SK-N-SH treated with all-trans-retinoic acid at 6 μM for 48 hours (cell line): ENCODE measurements at regions not wholly inside any gene's neighbourhood (a gene's known extent, or its start where the extent isn't known, plus 50 kb on each side); places are given as distances from the start of the nearest gene placed in this dataset.

Experiments
- ATAC-seq: fragments of 200-7000 bp; cut with Tn5 transposase; 3 replicates; pipeline ENCODE4 v1.9.1; 2020; ENCODE audit warnings: mild to moderate bottlenecking, moderate library complexity
- ARNTL ChIP-seq: fragments of 450-650 bp; formaldehyde crosslinking; IDR thresholded peaks from 2 replicates; pipeline ENCODE4 v1.5.0; 2020; ENCODE audit warnings: low read depth, mild to moderate bottlenecking, moderate library complexity, borderline replicate concordance
- BACH2 ChIP-seq: fragments of 250-450 bp; sonication (Bioruptor Pico); IDR thresholded peaks from 2 replicates; pipeline ENCODE4 v1.9.0; 2021; ENCODE audit warnings: mild to moderate bottlenecking, borderline replicate concordance
- CSRNP3 ChIP-seq: fragments of 250-450 bp; sonication (Bioruptor Pico); IDR thresholded peaks from 2 replicates; pipeline ENCODE4 v1.5.1; 2021; ENCODE audit warnings: mild to moderate bottlenecking, moderate library complexity
- ESRRG ChIP-seq: fragments of 250-450 bp; sonication (Bioruptor Pico); IDR thresholded peaks from 2 replicates; pipeline ENCODE4 v1.6.1; 2021; ENCODE audit warnings: mild to moderate bottlenecking
- GLIS3 ChIP-seq: fragments of 250-450 bp; sonication (Bioruptor Pico); IDR thresholded peaks from 2 replicates; pipeline ENCODE4 v1.5.0; 2020; ENCODE audit warnings: mild to moderate bottlenecking, moderate library complexity
- ISL1 ChIP-seq: fragments of 250-450 bp; sonication (Bioruptor Pico); IDR thresholded peaks from 2 replicates; pipeline ENCODE4 v2.1.2; 2022; ENCODE audit warnings: mild to moderate bottlenecking, moderate library complexity
- PATZ1 ChIP-seq: fragments of 250-450 bp; sonication (Bioruptor Pico); IDR thresholded peaks from 2 replicates; pipeline ENCODE4 v1.8.0; 2020; ENCODE audit warnings: mild to moderate bottlenecking, moderate library complexity, borderline replicate concordance
- PPARA ChIP-seq: fragments of 250-450 bp; sonication (Bioruptor Pico); IDR thresholded peaks from 2 replicates; pipeline ENCODE4 v1.5.0; 2020; ENCODE audit warnings: mild to moderate bottlenecking, borderline replicate concordance
- RARB ChIP-seq: fragments of 250-450 bp; sonication (Bioruptor Pico); IDR thresholded peaks from 2 replicates; pipeline ENCODE4 v1.8.0; 2021; ENCODE audit warnings: mild to moderate bottlenecking, moderate library complexity
- SNAI2 ChIP-seq: fragments of 250-450 bp; sonication (Bioruptor Pico); IDR thresholded peaks from 2 replicates; pipeline ENCODE4 v1.5.0; 2020; ENCODE audit warnings: mild to moderate bottlenecking, moderate library complexity
- TCF4 ChIP-seq: fragments of 250-450 bp; sonication (Bioruptor Pico); IDR thresholded peaks from 2 replicates; pipeline ENCODE4 v1.8.0; 2021; ENCODE audit warnings: mild to moderate bottlenecking, moderate library complexity, borderline replicate concordance
- ZC3H10 ChIP-seq: fragments of 250-450 bp; sonication (Bioruptor Pico); IDR thresholded peaks from 2 replicates; pipeline ENCODE4 v1.5.1; 2021; ENCODE audit warnings: mild to moderate bottlenecking, moderate library complexity
- ZFP3 ChIP-seq: fragments of 250-450 bp; sonication (Bioruptor Pico); IDR thresholded peaks from 2 replicates; pipeline ENCODE4 v1.5.0; 2020; ENCODE audit warnings: mild to moderate bottlenecking, moderate library complexity
- ZFP30 ChIP-seq: fragments of 450-650 bp; formaldehyde crosslinking; IDR thresholded peaks from 2 replicates; pipeline ENCODE4 v1.5.0; 2022; ENCODE audit warnings: mild to moderate bottlenecking, moderate library complexity
- ZNF565 ChIP-seq: fragments of 450-650 bp; formaldehyde crosslinking; conservative IDR thresholded peaks from 2 replicates; pipeline ENCODE4 v1.5.0; 2020; ENCODE audit warnings: low read depth, mild to moderate bottlenecking, moderate library complexity
- ZNF70 ChIP-seq: fragments of 450-650 bp; formaldehyde crosslinking; IDR thresholded peaks from 2 replicates; pipeline ENCODE4 v1.5.0; 2020; ENCODE audit warnings: mild to moderate bottlenecking, moderate library complexity
- ZNF8 ChIP-seq: fragments of 450-650 bp; formaldehyde crosslinking; IDR thresholded peaks from 2 replicates; pipeline ENCODE4 v1.5.0; 2020; ENCODE audit warnings: mild to moderate bottlenecking, moderate library complexity
- TF ChIP-seq, protein P1 (sequence below): fragments of 250-450 bp; sonication (Bioruptor Pico); IDR thresholded peaks from 2 replicates; pipeline ENCODE4 v1.5.0; 2020; ENCODE audit warnings: mild to moderate bottlenecking, moderate library complexity
- TF ChIP-seq, protein P2 (sequence below): fragments of 250-450 bp; sonication (Bioruptor Pico); IDR thresholded peaks from 2 replicates; pipeline ENCODE4 v1.8.0; 2021; ENCODE audit warnings: low read depth, mild to moderate bottlenecking, moderate library complexity, borderline replicate concordance

DNA sequence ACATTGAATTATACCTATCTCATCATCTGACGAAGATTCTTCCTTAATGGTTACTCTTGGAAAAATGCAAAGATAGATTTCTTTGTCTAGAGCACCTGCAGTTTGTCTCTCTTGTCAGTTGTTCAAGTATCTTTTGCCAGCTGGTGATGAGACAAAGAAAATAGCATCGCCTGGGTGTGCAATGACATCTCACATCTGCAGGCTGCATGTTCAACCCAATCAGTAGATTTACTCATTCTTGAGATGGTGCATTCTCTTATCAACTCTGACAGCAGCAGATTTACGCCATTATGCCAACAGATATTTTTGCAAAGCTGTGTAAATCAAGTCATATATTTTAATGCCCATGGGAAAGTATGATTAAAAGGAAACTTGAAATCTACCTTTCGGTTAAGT is 164.6 kb upstream of the PDGFD start:
- ATAC-seq = peak; percentile 38; the same call in 1 of the 3 replicates
- TF ChIP-seq ARNTL (CRISPR knock-in tag) (no peak), ZNF8 (CRISPR knock-in tag) (no peak), ZNF565 (CRISPR knock-in tag) (no peak), ESRRG (no peak)
- TF ChIP-seq, protein P1, sequence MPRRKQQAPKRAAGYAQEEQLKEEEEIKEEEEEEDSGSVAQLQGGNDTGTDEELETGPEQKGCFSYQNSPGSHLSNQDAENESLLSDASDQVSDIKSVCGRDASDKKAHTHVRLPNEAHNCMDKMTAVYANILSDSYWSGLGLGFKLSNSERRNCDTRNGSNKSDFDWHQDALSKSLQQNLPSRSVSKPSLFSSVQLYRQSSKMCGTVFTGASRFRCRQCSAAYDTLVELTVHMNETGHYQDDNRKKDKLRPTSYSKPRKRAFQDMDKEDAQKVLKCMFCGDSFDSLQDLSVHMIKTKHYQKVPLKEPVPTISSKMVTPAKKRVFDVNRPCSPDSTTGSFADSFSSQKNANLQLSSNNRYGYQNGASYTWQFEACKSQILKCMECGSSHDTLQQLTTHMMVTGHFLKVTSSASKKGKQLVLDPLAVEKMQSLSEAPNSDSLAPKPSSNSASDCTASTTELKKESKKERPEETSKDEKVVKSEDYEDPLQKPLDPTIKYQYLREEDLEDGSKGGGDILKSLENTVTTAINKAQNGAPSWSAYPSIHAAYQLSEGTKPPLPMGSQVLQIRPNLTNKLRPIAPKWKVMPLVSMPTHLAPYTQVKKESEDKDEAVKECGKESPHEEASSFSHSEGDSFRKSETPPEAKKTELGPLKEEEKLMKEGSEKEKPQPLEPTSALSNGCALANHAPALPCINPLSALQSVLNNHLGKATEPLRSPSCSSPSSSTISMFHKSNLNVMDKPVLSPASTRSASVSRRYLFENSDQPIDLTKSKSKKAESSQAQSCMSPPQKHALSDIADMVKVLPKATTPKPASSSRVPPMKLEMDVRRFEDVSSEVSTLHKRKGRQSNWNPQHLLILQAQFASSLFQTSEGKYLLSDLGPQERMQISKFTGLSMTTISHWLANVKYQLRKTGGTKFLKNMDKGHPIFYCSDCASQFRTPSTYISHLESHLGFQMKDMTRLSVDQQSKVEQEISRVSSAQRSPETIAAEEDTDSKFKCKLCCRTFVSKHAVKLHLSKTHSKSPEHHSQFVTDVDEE = no peak

DNA sequence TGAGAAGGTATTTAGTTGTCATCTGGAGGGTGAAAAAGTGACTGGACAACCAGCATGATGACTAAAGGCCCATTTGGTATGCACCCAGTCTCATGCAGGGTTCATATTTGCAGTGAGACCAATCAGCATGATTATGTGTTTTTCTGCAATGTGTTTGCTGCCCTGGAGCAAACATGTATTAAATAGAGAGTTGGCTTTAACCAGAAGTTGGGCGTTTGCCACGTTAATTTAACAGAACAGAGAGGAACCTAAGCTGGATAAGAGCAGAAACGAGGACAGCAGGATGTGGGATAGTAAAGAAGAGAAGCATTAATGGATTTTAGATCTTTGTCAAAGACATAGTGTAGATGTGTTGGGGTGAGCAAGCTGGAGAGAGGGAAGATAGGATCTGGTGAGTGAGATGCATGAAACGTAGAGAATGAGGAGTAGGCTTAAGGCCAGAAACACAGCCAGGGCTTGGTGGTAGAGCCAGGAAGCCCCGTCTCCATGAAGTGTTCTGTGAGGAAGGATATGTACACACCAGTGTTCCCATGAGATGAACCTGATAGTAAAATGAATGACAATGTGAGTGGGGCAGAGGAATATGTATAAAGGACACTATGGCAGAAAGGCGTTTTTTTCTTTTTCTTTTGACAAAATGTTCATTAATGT is 164.0 kb upstream of the PDGFD start:
- ATAC-seq = peak; percentile 85
- no peak for TF ChIP-seq ZNF70 (CRISPR knock-in tag)
- TF ChIP-seq, protein P2, sequence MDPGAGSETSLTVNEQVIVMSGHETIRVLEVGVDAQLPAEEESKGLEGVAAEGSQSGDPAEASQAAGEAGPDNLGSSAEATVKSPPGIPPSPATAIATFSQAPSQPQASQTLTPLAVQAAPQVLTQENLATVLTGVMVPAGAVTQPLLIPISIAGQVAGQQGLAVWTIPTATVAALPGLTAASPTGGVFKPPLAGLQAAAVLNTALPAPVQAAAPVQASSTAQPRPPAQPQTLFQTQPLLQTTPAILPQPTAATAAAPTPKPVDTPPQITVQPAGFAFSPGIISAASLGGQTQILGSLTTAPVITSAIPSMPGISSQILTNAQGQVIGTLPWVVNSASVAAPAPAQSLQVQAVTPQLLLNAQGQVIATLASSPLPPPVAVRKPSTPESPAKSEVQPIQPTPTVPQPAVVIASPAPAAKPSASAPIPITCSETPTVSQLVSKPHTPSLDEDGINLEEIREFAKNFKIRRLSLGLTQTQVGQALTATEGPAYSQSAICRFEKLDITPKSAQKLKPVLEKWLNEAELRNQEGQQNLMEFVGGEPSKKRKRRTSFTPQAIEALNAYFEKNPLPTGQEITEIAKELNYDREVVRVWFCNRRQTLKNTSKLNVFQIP (CRISPR knock-in tag) = no peak
- no peak for TF ChIP-seq GLIS3

DNA sequence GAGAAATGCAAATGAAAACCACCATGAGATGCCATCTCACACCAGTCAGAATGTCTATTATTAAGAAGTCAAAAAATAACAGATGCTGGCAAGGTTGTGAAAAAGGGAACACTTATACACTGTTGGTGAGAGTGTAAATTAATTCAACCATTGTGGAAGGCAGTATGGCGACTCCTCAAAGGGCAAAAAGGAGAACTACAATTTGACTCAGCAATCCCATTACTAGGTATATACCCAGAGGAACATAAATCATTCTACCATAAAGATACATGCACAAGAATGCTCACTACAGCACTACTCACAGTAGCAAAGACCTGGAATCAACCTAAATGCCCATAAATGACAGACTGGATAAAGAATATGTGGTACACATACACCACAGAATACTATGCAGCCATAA is 161.1 kb upstream of the PDGFD start:
- TF ChIP-seq CSRNP3 (CRISPR knock-in tag) (no peak), SNAI2 (CRISPR knock-in tag) (no peak), TCF4 (CRISPR knock-in tag) (no peak), BACH2 (CRISPR knock-in tag) (no peak), GLIS3 (no peak), ZNF565 (CRISPR knock-in tag) (no peak), ZC3H10 (CRISPR knock-in tag) (no peak), ISL1 (CRISPR knock-in tag) (no peak), ESRRG (no peak), PATZ1 (CRISPR knock-in tag) (no peak), PPARA (CRISPR knock-in tag) (no peak), ZFP30 (CRISPR knock-in tag) (no peak), ZFP3 (no peak), RARB (no peak)
- TF ChIP-seq, protein P1 = no peak
- TF ChIP-seq, protein P2 (CRISPR knock-in tag) = no peak
- no peak for ATAC-seq
